ENCODE measurements at regions not wholly inside any gene's neighbourhood (a gene's known extent, or its start where the extent isn't known, plus 50 kb on each side); places are given as distances from the start of the nearest gene placed in this dataset.
A peak's percentile ranks its signal among the peaks of the same experiment; 100 is the strongest.

DNA sequence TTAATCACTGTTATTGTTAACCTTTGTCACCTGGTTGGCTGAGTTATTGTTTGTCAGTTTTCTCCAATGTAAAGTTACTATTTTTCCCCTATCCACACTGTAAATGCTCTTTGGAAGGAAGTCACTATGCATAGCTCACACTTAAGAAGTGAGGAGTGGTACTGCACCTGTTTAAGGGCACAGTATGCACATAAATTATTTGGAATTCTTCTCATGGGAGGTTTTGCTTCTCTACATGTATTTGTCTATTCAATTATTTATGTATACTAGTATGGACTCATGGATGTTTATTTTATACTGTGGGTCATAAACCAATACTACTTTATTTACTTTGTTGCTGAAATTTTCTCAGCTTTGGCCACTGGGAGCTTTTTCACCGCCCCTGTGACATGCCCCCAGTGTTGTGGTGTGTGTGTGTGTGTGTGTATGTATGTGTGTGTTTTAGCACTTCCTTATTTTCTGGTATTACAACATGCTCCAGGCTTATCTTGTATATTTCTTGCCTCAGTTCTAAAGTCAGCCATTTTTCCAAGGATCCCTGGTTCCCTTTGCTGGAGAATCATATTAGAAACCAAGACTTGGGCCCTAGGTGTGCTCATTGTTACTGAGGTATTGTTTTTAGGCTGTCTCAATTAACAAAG lies 290.5 kb downstream of the KBTBD8 start:
- DNase-seq (ENCODE audit: low spot score): no peak

DNA sequence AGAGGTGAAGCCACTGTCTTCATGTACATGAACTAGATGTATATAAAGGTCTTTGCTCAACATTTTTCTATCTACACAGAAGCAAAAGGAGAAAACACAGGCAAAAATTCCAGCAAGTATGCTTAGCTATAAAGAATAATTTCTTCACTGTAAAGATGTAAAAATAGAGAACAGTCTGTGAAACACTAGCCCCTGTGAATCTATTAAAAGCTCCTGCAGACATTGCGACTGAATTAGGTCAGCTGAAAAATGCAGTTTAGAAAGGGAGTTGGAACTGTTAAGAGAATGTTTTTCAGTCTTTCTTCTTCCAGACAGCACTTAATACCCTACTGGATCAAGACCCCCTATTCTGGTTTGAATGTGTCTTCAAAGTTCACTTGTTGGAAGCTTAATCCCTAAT lies 291.5 kb downstream of the KBTBD8 start:
- no peak for DNase-seq (ENCODE audit: low spot score)

DNA sequence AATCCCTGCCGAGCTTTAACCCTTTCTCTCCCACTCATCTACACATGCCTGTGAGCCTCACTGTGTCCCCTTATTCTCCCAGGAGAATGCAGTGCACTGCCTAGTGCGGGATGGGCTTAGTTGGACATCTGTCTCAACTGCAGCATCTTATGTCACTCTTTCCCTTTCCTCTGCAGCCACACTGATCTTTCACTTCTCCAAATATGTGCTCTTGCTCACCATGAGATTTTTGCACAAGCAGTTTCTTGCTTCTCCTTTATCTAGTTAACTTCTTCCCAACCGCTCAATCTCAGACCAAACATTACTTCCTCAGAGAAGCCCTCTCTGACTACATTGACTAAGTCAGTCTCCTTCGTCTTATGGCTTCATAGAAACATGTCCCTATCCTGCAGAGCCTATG lies 292.3 kb downstream of the KBTBD8 start:
- DNase-seq (ENCODE audit: low spot score): peak; percentile 5

DNA sequence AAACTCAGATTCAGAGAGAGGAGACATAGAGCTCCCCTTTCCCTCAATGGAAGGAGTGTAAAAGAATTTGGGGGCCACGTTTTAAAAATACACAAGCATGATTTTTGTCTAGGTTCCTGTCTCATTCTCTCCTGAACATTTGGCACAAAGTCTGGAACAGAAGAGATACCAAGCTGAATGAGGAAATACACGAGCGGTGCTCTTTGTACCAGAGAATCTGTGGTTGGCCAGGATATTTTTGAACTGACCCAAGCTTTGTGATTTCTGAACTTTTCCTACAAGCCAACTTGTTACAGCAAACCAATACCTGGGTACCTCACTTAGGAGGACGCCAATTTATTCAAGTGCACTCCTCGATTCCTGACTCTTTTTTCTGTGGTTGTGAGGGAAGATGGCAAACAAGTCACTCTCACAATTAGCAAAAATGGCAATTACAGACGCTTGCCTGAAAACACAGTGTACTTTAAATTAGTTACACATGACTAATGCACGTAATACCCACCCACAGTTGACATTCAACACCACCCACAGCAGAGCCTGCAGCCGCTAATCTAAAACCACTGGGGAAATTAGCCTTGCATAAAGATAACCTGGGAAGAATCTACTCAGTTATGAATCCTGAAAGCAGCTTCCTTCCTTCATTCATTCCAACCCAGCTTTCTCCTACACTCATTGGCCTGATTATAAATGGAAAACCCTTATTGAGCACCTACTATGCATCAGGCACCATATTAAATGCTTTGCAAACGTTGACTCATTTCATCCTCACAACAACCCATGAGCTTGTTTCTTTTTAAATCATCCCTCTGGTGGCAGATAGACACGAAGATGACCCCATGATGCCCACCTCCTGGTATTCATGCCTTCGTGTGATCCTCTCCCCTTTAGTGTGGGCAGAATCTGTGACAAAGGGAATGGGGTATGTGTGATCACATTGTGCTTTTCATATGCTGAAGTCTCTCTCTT lies 293.5 kb downstream of the KBTBD8 start:
- DNase-seq (ENCODE audit: low spot score): no peak

DNA sequence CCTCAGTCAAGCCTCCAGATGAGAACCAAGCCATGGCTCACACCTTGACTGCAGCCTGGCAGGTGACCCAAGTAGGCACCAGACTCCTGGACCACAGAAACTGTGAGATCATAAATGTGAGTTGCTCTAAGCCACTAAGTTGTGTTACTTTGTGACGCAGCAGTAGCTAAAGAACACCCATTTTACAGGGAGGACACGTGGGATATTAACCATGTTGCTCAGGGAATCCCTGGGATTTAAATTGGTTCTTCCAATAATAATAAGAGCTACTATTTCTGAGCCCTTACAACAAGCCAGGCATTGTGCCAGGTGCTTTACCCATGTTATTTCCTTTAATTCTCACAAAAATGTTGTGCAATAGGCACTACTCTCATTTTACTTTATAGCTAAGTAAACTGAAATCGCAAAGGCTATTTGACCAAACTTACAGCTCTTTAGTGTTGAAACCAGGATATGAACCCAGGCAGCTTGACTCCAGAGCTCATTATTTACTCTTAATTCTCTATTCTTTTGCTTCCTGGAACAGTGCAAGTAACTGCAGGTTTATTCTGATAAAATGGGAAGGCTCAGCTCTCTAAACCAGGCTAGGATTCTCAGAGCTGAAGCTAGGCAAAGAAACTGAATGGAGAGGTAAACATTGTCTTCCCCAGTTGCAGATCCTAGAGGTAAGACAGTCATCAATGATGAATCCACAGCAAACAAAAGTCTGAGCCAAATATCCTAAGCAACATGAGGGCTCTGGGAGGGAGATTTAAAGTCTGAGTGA lies 294.4 kb downstream of the KBTBD8 start:
- no peak for DNase-seq (ENCODE audit: low spot score)

DNA sequence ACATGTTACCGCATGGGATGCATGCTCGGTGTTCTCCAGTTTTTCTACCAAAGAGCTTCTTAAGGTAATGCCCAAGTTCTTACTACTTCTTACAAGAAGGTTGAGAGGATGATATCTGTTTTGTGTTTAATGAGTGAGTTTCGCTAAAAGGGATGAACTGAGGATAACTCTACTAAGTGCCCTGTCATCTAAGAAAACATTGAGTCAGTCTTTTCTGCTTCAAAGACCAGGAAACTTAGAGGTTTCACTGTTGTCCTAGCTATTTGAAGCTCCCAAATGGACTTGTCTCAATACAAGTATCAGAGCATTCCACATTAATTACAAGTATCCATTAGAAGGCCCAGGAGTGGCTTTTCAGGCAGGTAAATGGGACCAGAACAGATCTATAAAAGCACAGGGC lies 296.2 kb downstream of the KBTBD8 start:
- DNase-seq (ENCODE audit: low spot score): no peak

DNA sequence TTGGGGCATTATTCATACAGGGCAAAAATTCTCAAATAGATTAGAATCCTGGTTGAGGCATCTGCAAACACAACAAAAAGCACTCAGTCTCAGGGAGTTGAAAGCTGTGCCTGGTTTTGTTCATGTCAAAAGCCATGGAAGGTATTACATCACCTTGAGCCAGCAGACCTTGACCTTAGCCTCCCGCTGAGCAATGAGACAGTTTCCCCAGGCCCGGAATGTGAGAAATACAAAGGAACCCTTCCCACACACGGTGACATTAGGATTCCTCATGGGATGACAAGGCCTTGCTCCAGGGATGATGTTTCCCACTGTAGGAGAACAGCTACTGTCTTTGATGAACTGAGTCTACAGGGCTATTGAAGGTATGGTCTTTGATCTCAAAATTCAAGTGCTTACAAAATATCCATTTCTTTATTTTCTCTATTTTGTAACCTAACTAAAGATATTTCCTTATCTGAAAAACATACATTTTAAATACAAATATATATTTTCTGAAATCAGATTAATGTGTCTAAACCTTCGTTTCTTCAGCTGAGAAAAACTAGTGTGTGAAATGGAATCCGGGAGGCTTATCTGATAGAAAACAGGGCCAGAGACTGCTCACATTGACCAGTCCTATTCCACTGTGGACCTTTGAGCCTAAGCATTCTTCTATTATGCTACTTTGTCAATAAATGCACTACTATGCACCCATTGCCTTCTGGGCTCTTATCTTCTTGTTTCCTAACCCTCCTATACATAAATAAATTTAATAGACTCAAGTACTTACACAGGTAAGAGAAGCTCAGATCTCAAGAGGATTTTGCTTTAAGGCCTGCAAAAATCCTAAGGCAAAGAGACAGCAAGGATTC lies 298.2 kb downstream of the KBTBD8 start:
- DNase-seq (ENCODE audit: low spot score): no peak

DNA sequence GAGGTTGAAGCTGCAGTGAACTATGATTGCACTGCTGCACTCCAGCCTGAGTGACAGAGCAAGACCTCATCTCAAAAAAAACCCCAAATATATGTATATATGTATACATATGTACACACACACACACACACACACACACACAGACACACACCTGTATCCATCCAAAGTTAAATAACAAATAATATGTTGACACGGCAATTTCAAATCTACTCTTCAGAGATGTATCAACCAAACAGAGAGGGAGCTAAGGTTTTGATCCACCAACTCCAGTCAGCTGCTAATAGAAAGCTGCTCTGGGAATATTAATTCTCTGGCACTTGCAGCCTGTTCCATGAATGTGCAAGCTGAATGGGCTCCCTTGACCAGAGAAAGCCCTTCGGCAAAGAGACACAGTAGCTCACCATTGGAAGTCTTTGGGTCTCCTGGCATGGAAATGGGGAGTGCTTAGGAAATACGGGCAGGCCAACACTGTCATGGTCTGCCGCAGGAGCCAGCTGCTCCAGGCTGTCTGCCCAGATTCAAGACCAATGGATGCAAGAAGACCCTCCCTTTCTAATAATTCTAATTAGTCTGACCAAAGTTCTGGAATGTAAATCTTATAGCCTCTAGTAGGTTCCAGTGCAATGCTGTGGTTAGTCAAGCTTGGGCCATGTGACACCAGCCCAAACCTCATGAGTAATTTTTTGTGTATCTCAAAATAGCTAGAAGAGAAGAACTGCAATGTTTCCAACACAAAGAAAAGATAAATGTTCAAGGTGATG lies 299.8 kb downstream of the KBTBD8 start:
- no peak for DNase-seq (ENCODE audit: low spot score)

DNA sequence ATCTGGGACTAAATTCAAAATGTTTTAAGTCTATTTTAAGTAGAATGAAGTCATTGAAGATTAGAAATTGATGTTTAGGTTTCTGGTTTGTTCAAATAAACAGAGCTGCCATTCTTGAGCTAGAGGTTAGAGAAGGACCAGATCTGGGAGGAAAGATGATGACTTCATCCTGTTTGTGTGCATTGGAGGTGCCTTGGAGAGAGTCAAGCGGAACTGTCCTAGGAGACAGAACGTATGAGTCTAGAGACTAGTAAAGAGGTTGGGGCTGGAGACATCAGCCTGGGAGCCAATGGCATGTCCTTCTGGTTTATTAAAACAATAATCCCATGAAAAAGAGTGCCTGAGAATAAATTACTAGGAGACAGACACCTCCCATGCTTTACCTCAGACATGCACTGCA lies 303.4 kb downstream of the KBTBD8 start:
- DNase-seq (ENCODE audit: low spot score): no peak

DNA sequence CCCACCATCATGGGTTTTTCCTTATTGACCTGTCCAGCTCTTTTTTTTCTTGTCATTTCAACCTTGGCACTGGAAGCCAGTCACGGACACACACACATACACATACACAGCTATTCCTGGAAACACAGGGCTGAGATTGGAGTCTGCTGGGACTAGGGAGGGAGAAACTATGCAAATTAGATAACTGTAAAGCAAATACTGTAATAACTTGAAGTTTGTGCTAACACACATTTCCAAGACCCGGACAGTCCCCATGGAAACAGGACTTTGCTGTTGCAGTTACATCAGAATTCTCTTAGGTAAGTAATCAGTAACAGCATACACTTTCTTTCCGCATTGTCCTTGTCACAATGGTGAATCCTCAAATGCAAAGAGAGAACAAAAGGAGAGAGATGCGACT lies 304.4 kb downstream of the KBTBD8 start:
- no peak for DNase-seq (ENCODE audit: low spot score)

DNA sequence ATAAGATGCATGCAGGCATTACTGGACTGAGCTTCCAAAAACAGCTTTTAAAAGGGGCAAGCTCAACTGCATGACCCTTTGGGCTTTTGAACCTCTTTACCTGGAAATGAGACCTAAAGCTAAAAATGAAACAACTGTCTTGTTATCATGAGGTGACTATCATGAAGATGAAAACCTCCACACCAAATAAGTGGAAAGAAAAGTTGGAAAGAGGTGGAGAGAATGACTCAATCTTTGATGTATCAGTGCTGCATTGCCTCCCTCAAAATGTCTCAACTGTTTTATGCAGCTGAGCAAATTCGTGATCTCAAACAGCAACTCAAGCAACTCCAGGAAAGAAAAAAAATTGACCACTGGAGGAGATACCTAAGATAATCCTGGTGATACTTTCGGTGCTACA lies 307.1 kb downstream of the KBTBD8 start:
- no peak for DNase-seq (ENCODE audit: low spot score)

DNA sequence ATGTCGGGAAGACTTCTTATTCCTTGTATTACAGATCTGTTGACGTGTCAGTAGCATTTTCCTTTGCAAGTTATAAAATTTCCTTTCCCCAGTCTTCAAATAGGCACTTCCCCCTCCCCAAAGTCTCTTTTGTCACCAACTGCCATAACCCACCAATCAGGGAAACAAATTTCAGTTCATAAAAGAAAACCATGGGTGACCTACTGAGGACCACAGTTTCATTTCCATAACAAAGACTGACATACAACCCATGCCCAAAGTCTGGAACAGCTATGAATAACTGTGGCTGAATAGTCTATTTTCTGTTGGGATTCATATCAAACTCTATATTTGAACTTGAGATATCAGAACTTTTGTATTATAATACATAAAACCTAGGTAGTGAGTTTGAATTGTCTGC lies 307.8 kb downstream of the KBTBD8 start:
- DNase-seq (ENCODE audit: low spot score): no peak

DNA sequence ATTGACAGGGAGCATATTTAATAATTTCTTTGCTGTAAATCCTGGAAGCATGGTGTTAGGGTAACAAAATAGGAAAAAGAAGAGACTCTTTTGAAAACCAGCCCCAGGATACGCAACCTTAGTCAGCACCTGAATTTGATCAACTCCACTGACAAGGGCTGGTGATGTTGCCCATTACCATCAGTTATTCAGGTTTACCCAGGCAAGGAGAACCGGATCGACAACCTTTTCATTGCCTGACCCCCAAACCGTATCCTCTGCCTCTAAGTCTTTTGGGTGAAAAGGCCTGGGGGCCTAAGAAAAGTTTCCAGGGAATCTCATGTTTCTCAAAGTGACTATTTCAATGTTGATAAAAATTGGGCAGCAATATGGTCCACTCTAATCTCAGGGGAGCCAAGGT lies 313.3 kb downstream of the KBTBD8 start:
- DNase-seq (ENCODE audit: low spot score): no peak

DNA sequence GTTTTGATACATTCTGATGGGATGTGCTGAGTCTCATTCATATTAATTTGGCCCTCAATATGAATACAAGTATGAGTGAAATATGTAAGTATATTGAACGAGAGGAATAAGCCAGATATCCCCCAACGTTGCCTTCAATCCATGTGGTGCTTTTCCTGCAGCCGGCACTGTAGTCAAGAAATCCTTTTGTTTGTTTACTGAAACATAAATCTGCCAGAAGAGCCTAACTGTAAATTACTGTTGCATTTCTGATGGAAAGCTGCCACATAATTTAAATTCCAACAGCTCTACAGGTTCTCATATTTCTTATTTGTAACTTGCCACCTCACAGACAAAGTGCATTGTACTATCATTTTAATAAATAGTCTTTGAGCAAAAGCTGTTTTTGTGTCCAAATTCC lies 314.0 kb downstream of the KBTBD8 start:
- DNase-seq (ENCODE audit: low spot score): no peak

DNA sequence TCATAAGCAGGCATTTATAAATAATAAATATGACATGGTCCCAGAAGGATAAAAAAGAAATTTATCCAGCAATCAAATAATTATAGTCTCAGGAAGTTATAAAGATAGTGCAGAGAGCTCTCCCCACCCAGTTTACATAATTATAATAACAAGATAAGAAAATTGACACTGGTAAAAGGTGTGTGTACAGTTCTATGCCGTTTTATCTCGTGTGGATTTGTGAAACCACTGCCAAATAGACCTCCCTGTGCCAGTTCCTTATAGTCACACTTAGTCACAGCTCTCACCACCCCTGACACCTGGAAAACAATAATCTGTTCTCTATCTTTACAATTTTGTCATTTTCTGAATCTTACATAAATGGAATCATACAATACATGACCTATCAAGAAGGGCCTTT lies 320.1 kb downstream of the KBTBD8 start:
- DNase-seq (ENCODE audit: low spot score): no peak

DNA sequence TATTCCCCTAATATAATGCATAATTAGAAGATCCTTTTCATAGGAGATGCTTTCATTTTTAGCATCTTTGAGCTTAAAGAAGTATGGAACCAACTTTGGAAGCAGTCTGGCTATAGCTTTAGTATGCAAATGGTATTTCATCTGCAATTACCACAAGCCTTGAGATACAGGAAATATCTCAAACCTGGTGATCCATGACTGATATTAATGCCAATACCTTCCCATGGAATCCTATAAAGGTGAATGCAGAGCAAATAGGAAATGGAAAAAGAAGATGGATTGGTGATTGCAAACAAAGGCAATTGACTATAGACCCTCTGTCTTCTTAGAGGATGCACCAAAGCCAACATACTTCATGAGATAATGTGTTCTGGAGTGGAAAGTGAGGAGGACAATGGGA lies 326.4 kb downstream of the KBTBD8 start:
- DNase-seq (ENCODE audit: low spot score): no peak

Measured in germinal center (tissue), 1 donor.